Activated CD8-positive, alpha-beta memory T cell treated with anti-CD3 and anti-CD28 coated beads, Interleukin-2, amount 50 U/mL, for 24 hours (primary cell): ENCODE measurements at regions not wholly inside any gene's neighbourhood (a gene's known extent, or its start where the extent isn't known, plus 50 kb on each side); places are given as distances from the start of the nearest gene placed in this dataset.

Experiments used
- DNase-seq: peaks from one replicate; pipeline ENCODE4 v3.0.0-alpha.2; 2020; ENCODE audit errors: extremely low read depth

DNA sequence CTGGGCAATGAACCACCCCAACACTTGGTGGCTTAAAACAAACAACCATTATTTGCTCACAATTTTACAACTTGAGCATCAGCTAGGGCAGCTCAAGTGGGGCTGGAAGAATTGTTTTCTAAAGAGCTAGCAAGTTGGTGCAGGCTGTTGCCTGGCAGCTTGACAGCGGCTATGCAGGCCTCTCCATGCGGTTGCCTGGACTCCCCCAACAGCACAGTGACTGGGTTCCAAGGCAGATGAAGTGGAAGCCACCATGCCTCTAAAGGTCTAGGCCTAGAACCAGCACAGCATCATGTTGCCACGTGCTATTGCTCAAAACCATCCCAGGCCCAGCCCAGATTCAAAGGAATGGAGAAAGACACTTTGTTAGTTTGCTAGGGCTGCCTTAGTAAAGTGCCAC lies 114.8 kb downstream of the BCOR start:
- no peak for DNase-seq

DNA sequence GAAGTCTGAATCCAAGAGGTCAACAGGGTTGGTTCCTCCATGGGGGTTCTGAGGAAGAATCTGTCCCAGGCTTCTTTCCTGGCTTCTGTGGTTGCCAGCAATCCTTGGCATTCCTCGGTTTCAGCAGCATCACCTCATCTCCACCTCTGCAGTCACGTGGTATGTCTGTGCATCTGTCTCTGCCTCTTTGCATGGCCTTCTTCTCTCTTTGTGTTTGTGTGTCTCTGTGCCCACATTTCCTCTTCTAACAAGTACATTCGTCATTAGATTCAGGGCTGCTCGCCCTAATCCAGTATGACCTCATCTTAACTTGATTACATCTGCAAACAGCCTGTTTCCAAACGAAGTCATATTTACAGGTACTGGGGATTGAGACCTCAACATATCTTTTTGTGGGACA lies 114.0 kb downstream of the BCOR start:
- no peak for DNase-seq

DNA sequence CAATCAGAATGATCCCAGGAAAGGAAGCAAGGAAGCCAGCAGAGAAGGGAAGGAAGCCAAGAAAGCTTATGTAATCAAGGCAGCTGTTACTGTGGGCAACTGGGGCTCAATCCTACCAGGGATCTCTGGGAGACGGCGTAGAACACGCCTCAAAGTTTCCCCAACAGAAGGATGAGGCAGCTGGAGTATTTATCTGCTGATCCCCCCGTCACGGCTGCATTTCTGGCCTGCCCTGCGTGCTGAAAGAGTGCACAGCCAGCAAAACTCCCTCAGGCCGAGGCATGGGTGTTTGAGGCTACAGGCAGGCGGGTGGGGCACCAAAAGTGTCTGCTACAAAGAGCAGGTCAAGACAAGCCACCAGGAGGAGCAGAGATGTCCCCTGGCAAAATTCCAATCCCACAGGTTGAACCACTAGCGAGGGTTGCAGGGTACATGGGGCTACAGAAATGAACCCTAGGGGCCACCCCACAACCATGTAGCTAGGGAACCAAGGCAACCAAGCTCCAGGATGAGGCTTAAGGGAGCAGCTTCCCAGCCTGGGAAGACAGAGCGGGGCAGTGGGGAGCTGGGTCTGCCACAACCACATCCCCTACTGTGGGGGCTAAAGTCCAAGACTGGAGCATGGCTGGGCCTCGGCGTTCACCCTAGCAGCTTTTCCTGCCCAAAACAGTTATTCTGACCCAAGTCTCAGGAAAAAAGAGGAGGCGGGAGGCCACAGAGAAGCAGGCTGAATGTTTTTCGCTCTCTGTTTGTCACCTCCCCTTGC lies 113.4 kb downstream of the BCOR start:
- no peak for DNase-seq

DNA sequence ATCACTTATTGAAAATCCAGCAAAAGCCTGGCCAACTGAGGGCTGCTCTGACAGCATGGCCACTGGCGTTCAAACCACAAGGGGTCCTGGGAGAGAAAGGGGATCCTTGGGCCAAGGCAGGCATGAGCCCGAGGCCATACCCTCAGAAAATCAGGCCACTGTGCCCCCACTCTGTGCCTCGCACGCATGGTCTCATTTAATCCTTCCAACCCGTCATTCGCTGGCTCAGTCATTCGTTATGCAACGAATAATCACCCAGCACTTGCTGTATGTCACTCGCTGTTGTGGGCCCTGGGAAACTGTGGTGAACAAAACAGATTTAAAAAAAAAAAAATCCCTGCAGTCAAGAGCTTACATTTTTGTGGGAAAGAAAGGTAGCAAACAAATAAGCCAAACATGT lies 112.7 kb downstream of the BCOR start:
- DNase-seq: no peak

DNA sequence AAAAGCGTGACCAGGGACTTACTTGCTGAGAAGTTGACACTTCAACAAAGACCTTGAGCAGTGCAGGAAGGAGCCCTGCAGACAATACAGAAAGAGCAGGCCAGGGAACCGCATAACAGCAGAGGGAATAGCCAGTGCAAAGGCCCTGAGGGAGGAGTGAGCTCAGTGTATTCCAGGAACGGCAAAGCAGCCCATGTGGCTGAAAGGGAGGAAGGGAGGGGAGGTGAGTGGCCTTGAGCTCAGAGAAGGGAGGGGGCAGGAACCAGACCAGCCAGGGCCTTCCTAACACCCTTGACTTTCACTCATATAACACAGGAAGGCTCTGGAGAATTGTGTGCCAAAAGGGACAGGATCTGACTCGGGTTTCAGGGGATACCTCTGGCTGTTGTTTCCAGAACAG lies 112.2 kb downstream of the BCOR start:
- DNase-seq: no peak

DNA sequence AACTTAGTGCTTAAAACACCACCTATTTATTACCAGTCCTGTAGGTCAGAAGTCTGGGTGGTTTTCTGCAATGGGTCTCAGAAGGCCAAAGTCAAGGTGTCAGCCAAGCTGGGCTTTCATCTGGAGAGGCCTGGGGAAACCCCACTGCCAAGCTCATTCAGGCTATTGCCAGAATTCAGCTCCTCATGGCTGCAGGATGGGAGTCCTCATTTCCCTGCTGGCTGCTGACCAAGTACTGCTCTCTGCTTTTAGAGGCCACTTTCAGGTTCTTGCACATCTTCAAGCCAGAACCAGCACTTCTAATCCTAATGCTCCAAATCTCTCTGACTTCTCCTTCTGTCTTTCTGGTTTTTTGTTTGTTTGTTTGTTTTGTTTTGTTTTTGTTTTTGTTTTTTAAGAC lies 109.3 kb downstream of the BCOR start:
- no peak for DNase-seq

DNA sequence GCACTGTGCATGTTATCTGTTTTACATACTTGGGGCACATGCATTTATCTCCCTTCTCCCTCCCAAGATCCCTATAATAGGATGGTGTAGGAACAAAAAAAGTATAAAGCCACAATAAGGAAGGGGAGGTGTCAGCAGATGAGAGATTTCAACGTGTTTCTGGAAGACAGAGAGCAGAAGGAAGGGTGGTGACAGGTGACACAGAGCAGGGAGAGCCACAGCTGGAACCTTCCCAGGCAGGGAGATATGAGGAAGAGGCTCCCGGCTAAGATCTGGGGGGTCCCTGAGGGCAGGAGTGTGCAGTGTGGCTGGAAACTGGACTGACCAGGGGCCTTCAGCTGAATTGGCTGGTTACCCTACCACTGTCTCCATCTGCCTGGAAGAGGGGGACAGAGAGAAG lies 107.4 kb downstream of the BCOR start:
- DNase-seq: no peak

DNA sequence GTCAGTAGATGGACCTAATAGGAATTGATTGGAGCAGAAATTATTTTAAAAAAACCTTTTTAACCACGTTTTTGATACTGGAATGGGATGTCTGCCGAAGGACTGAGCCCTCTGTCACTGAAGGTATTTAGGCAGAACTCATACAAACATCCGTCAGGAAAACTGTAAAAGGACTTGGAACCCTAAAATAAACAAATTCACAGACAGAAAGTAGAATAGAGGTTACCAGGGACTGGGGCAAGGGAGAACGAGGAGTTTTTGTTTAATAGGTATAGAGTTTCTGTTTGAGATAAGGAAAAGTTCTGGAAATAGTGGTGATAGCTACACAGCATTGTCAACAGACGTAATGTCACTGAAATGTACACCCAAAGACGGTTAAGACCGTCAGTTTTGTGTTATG lies 105.5 kb downstream of the BCOR start:
- DNase-seq: no peak

DNA sequence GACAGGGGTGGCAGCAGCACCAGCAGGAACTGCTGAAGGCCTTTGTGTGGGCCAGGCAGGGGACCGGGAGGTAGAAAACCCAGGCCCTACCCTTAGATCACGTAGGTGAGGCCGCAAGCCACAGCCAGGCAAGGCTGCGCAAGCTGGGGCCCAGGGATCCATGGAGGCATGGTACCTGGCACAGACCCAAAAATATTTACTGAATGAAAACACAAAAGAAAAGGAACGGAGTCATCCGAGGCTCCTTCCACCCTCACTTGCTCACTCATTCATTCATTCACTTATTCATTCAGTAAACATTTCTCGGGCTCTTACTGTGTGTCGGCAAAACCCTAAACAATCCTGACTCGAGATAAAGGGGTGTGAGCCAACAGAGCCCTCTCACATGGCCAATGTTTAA lies 102.3 kb downstream of the BCOR start:
- DNase-seq: no peak

DNA sequence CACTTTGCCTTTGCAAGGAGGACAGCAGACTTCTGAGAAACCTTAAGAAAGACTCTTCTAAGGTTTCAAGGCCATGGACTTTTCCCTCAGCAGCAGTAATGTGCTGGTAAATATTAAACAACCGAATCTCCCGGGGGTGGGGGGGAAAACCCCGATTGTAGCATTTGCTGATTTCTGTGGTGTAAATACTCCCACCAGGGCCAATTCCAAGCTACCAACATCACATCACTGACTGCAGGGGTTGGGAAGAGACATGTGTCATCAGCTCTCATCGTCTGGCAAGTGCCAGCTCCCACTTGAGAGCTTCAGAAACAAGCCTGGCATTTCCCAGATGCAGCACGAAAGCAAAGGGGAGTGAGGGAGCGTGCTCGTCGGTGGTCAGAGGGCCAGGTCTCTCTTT lies 101.2 kb downstream of the BCOR start:
- DNase-seq: no peak

DNA sequence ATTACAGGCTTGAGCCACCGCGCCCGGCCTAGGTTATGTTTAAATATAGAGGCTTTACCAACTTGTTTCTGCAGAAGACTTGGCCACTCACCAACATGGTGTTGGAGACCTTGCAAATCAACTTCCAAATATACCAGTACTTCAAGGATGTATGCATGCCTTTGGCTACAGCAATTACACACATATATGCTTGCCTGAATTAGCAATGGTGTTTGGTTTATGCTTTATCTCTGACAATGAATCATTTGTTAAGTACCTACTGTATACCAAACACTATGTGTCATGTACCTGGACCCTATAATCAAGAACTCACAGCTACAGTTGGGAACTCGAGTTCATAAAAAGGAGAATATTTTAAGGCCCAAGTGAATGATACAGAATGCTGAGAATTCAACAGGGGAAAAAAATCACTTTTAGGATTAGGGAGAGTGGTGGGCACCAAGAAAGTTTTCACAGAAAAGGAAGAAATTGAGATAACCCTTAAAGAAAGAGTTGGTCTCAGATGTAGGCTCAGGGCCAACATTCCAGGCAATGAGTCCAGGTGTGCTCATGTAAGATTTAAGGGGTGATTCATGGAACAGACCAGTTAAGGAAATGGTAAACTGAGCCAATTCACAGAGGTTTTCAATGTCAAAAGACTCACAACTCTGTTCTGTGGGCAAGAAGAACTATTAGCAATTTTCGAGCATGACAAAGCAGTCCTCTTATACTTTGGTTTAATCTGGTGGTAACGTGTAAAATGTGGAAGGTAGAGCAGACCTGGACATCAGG lies 98.9 kb downstream of the BCOR start:
- DNase-seq: no peak
